HG03196 (cell line): ENCODE measurements at regions not wholly inside any gene's neighbourhood (a gene's known extent, or its start where the extent isn't known, plus 50 kb on each side); places are given as distances from the start of the nearest gene placed in this dataset.
"Not testable (repeated sequence)": the region's sequence is repeated elsewhere in the genome, so short reads cannot be mapped to it uniquely, and the experiment has no call there.

Source experiments
- ATAC-seq: cut with Tn5 transposase; IDR thresholded peaks from one replicate; pipeline ENCODE4 v1.9.1; 2021; ENCODE audit not compliant: unreplicated experiment

- ATAC-seq: no peak
These were observed 442.3 kb upstream of the CHRM3 start for GRCh38 chr1:238944028-238944427.

GRCh38 chr1:238927899-238928298 is 458.5 kb upstream of the CHRM3 start:
- no peak for ATAC-seq

- no peak for ATAC-seq
These were observed 469.5 kb upstream of the CHRM3 start for GRCh38 chr1:238916828-238917227.

GRCh38 chr1:238914346-238914745 is 472.0 kb upstream of the CHRM3 start:
- ATAC-seq: no peak

GRCh38 chr1:238913210-238913609 is 473.2 kb upstream of the CHRM3 start:
- no peak for ATAC-seq

GRCh38 chr1:238912148-238912547 is 474.2 kb upstream of the CHRM3 start:
- ATAC-seq: no peak

GRCh38 chr1:238902752-238903151 is 483.6 kb upstream of the CHRM3 start:
- not testable (repeated sequence) for ATAC-seq

GRCh38 chr1:238900334-238900865 is 486.0 kb upstream of the CHRM3 start:
- ATAC-seq: no peak

- ATAC-seq: no peak
These were observed 487.5 kb upstream of the CHRM3 start for GRCh38 chr1:238898856-238899255.

- no peak for ATAC-seq
These were observed 490.5 kb upstream of the CHRM3 start for GRCh38 chr1:238895911-238896310.

- ATAC-seq: no peak
These were observed 493.8 kb upstream of the CHRM3 start for GRCh38 chr1:238892612-238893011.

- ATAC-seq: no peak
These were observed 524.9 kb upstream of the CHRM3 start for GRCh38 chr1:238861342-238862066.

- no peak for ATAC-seq
These were observed 552.4 kb upstream of the CHRM3 start for GRCh38 chr1:238833919-238834318.

GRCh38 chr1:238832106-238832505 is 554.3 kb upstream of the CHRM3 start:
- ATAC-seq: no peak

- ATAC-seq: no peak
These were observed 556.2 kb upstream of the CHRM3 start for GRCh38 chr1:238830036-238830611.

- ATAC-seq: no peak
These were observed 559.5 kb upstream of the CHRM3 start for GRCh38 chr1:238826891-238827290.

- ATAC-seq: no peak
These were observed 563.0 kb upstream of the CHRM3 start for GRCh38 chr1:238823416-238823815.

GRCh38 chr1:238811211-238811879 is 575.0 kb upstream of the CHRM3 start:
- ATAC-seq: no peak

GRCh38 chr1:238790882-238791281 is 595.5 kb upstream of the CHRM3 start:
- ATAC-seq: no peak

- ATAC-seq: no peak
These were observed 596.3 kb upstream of the CHRM3 start for GRCh38 chr1:238789916-238790667.

GRCh38 chr1:238787471-238787870 is 598.9 kb upstream of the CHRM3 start:
- ATAC-seq: no peak
